HCEC 1CT (cell line): ENCODE measurements at regions not wholly inside any gene's neighbourhood (a gene's known extent, or its start where the extent isn't known, plus 50 kb on each side); places are given as distances from the start of the nearest gene placed in this dataset.
"Not testable (repeated sequence)": the region's sequence is repeated elsewhere in the genome, so short reads cannot be mapped to it uniquely, and the experiment has no call there.

Experiments
- DNase-seq: peaks from one replicate; pipeline ENCODE4 v3.0.0-alpha.2; 2017

- no peak for DNase-seq
These were observed 415.2 kb upstream of the FRG2C start for GRCh38 chr3:75248974-75249373.

GRCh38 chr3:75254685-75255084 lies 409.4 kb upstream of the FRG2C start:
- DNase-seq: no peak

DNA sequence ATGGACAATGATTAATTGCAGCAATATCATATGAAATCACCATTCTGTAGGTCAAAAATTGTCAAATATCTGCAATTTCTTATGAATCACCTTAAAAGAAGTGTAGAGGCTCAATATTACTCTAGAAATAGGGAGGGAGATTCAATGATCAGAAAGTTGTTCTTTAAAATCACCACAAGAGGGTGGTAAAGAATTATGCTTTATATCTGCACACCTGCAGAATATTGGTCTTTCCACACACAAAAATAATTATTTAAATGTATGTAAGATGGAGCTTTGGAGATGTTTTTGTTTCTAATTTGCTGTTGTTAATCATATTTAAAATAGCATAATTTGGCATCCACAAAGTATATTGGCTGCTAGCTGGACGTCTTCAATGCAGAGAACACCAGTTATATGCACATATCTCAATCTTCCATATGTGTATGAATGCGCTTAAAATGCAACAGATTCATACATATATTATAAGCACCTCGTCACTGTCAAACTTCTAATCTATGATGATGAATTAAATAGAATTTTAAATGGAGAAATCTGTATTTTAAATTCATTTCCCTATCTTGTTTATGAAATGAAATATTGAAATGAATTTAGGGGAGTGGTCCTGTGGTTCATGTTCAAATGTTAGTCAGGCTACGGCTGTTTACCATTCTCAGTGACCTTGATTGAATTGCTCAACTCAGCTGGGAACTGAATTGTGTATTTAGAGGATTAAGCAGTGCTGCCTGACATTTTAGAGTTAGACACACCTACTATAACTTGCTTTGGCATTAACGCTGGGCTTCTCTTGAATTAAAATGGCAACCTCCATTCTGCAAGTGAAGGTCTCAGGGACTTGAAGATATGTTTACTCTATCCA lies 405.1 kb upstream of the FRG2C start:
- DNase-seq: peak; percentile 2

DNA sequence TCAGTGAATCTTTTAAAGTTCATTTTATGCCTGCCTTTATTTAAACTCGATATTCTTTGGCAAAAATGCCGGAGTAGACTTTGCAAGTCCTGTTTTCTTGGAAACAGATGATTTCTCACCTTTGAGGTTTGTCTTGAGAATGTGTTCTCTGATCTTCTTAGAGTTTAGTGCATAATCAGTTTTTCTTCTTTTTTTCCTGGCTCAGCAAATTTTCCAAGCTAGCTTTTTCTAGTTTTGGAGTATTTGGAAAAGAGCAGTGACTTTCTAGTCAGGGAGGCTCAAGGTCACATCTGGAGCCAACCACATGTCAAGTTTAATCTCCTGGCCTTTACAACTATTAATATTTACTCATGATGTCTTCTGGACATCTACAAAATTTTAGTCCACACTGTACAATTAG lies 403.2 kb upstream of the FRG2C start:
- DNase-seq: not testable (repeated sequence)

DNA sequence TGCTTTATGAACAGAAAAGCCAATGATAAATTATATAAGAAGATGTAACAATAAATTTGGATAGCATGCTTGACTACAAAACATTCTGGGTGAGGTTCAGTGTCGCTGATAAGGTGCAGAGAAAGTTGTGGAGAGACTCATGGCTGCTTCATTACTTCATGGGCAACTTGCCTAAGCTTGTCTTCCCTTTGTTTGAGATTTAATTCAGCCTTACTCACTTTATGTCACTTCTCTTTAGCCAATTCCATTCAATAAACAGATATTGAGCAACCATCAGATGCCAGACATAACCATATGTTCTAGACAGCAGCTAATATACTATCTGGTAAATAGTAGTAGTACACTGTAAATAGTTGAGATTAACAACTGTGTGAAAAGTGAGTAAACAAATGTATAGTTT lies 401.5 kb upstream of the FRG2C start:
- DNase-seq: no peak

DNA sequence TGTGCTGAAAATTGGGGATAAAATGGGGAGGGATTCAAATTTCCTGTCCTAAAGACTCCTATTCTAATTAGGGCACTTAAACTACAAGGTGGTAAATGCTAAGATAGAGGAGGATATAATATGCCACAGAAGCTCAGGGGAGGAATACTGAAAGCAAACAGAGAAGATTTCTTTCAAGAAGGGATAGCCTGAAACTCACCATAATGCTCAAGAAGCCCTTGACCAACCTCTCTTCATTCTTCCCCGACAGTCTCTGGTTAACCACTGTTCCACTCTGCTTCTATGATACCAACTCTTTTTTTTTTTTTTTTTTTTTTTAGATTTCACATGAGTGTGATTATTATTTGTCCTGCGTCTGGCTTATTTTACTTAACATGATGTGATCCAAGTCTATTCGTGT lies 398.2 kb upstream of the FRG2C start:
- no peak for DNase-seq

- not testable (repeated sequence) for DNase-seq
These were observed 395.6 kb upstream of the FRG2C start for GRCh38 chr3:75268576-75268975.

- DNase-seq: not testable (repeated sequence)
These were observed 391.9 kb upstream of the FRG2C start for GRCh38 chr3:75272237-75272636.

DNA sequence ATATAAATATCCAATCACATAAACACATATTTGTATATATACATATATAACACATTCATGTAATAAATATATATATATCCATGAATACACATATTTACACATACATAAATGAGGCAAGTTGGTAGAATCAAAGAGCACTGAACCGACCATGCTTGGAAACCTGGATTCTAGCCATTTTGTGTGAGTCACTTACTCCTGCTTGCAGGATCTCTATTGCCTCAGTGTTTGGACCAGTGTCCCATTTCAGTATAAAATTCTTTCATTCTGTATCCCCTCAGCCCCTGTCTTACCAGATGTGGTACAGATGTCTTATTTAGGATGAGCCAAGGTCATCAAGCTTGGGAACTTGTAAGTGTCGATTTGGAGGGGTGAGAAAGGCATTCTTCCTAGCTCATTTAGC lies 391.4 kb upstream of the FRG2C start:
- DNase-seq: peak; percentile 24

DNA sequence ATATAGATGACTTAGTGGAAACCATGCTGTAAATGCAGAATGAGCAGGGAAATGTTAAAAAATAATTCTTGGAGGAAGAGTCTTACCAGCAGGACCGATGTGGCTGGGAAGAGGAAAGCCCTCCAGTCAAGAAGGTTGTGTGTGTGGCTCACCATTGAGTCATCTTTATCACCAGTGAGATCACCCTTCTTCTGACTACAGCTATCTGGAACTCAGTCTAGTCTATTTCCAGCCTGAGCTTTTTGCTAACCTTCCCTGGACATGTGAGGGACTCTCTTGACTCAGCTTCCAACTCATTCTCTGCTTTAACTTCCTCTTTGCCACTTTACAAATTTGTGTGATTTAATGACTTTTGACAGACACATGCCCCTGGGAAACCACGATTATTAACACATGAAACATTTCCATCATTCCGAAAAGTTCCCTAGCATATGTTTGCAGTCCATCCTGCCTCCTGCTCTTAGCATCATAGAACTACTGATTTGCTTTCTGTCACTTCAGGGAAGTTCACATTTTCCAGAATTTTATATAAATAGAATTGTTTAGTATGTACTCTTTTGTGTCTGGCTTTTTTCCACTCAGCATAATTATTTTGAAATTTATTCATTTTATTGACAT lies 378.5 kb upstream of the FRG2C start:
- peak; percentile 56 for DNase-seq

GRCh38 chr3:75288972-75289574 lies 375.1 kb upstream of the FRG2C start:
- not testable (repeated sequence) for DNase-seq

DNA sequence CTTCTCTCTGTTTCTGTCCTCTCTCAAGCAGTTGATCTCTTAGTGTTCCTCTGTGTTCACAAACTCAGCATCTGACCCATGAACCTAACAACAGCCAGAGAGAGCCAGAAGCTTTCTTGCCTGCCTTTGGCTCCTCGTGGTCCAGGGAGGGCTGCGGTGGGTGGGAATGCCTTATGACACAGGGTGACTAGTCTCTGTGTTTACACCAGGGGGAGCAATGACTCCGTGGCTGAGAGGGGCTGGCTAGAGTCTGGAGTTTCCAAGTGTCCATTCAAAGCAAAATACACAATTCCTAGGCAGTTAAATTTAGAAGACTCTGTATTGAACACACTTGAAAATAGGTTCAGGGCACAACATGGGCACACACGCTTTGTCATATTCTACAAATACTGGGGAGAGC lies 370.0 kb upstream of the FRG2C start:
- peak; percentile 3 for DNase-seq

DNA sequence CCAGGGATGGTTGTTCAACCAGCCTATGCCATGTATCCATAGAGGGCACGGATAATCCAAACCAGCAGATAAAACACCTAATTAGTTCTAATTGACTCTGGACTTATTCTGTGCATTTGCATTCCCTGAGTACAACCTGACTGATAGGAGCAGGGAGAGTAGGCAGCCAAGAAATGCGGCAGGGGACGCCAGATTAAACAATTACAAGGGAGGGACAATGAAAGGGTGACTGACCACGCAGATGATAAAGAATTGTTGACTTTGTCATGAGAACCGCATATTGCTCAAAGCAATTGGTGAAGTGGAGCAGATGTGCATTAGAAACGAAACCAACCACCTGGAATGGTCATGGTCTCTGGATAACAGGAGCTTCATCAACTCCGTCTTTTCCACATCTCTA lies 369.1 kb upstream of the FRG2C start:
- no peak for DNase-seq

DNA sequence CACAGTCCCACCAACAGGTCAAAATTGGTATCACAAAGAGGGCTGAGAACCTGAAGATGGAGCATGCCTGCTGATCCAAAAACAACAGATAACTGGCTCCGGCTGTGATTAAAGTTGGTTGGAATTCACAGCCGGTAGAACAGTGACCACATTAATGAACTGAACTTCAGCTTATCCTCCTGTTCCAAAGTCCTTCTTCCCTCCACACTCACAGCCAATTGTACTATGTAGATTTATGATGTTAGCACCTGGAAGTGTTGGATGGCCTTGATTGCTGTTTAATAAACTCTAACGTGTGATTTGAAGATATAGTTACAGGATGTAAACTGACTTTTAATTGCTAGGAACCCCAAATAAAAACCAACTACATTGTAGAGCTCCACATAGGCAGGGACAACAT lies 367.3 kb upstream of the FRG2C start:
- DNase-seq: no peak

- no peak for DNase-seq
These were observed 363.5 kb upstream of the FRG2C start for GRCh38 chr3:75300606-75301005.

GRCh38 chr3:75301050-75301449 lies 363.1 kb upstream of the FRG2C start:
- DNase-seq: not testable (repeated sequence)

GRCh38 chr3:75303741-75304140 lies 360.4 kb upstream of the FRG2C start:
- no peak for DNase-seq

DNA sequence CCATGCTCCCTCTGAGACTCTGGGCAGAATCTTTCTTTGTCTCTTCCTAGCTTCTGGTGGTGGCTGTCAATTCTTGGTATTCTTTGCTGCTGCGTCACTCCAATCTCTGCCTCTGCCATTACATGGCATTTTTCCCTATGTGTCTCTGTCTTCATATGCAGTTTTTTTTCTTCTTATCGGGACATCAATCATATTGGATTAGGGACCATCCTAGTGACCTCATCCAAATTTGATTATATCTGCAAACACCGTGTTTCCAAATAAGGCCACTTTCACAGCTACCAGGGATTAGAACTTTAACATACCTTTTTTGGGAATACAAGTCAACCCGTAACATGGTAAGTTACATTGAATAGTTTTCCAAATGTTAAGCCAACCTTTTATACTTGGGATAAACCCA lies 358.2 kb upstream of the FRG2C start:
- no peak for DNase-seq

- not testable (repeated sequence) for DNase-seq
These were observed 352.8 kb upstream of the FRG2C start for GRCh38 chr3:75311306-75311705.

DNA sequence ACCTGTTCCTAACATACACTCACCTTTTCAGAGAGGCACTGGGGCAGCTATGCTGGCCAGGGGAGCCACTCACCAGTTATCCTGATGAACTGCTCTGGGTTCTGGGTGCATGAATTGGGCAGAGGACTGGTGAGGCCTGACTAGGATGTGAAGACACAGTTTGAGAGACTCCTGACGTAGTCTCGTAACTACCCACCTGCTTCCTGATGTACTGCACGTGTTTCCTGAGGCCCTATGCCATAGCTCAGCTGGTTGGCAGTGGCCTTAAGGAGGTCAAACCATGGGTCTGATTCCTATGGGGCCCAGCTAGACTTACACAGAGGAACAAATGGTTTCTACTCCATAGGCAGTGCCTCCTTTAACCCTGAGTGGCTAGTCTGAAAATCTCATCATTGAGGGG lies 351.7 kb upstream of the FRG2C start:
- not testable (repeated sequence) for DNase-seq

- DNase-seq: not testable (repeated sequence)
These were observed 344.4 kb upstream of the FRG2C start for GRCh38 chr3:75319776-75320175.

DNA sequence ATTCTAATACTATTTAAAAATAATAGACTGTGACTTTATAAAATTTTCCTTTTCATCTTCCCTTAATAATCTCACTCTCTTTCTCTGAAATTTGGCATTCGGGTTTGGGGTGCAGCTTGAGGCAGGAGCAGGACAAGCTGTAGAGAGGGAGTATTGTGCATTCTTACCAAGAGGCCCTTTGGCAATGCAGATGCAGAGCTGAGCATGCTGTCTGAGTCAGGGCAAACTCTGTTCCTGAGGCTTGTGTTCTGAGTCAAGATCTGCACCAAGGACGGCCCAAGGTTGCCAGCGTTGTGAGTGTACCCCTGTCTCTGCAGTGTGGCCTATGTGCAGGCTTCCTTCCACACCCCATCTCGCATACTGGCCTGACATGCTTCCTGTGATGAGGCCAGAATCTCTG lies 343.8 kb upstream of the FRG2C start:
- no peak for DNase-seq

GRCh38 chr3:75321060-75321459 lies 343.1 kb upstream of the FRG2C start:
- DNase-seq: no peak

DNA sequence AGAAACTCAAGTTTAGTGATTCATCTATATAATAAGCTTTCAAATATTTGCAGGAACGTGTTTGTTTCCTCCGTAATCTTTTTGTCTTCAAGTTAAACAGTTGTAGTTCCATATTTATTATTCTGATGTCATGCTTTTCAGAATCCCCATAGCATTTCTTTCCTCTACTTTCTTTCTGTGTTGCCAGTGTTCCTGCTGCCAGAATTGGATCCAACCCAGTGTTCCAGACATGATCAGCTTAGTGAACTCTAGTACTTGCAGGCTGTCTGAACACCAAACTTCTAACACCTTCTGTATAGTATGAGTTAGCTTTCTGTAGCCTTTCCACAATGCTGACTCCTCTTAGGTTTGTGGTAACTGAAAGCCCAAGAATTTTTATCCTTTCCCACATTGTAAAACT lies 340.2 kb upstream of the FRG2C start:
- not testable (repeated sequence) for DNase-seq
